IMR-90 (cell line): ENCODE measurements at regions not wholly inside any gene's neighbourhood (a gene's known extent, or its start where the extent isn't known, plus 50 kb on each side); places are given as distances from the start of the nearest gene placed in this dataset.

Experiments
- ATAC-seq: fragments of 200-7000 bp; cut with Tn5 transposase; 2 replicates; pipeline ENCODE4 v1.9.1; 2020; ENCODE audit warnings: low read depth, mild to moderate bottlenecking, moderate library complexity
- BruUV-seq: library from RNA; stranded (reverse); fragments of 400-500 nt; replicated peaks from 2 replicates; lab custom pipeline; 2021; lab: Mats Ljungman, UMichigan
- CTCF ChIA-PET: fragments of 300-600 bp; formaldehyde crosslinking; extraction: SDS; loops from one replicate; lab custom pipeline; 2021; ENCODE audit warnings: antibody characterized with exemption; lab: Yijun Ruan, JAX
- POLR2A ChIA-PET: fragments of 300-600 bp; sonication (Branson Sonifier 250); formaldehyde crosslinking; loops from one replicate; lab custom pipeline; 2022; ENCODE audit warnings: antibody characterized with exemption; ENCODE audit not compliant: unreplicated experiment; lab: Charles Lee
- DNase-seq: peaks from one replicate; pipeline ENCODE4 v3.0.0; 2013
- H2AFZ ChIP-seq: replicated peaks from 2 replicates; pipeline ENCODE3; 2013; ENCODE audit warnings: low read length, mild to moderate bottlenecking; ENCODE audit not compliant: poor library complexity
- H2AK5ac ChIP-seq: 2 replicates; pipeline ENCODE4 v1.6.1; 2013; ENCODE audit warnings: low read depth, low read length, inconsistent platforms
- H2AK9ac ChIP-seq: replicated peaks from 2 replicates; pipeline ENCODE3; 2013; ENCODE audit warnings: mild to moderate bottlenecking, low read depth, low read length, moderate library complexity; ENCODE audit not compliant: poor library complexity
- H2BK120ac ChIP-seq: 2 replicates; pipeline ENCODE4 v1.6.1; 2013; ENCODE audit warnings: low read depth, low read length, inconsistent platforms
- H2BK15ac ChIP-seq: 3 replicates; pipeline ENCODE4 v1.6.1; 2013; ENCODE audit warnings: low read depth, low read length, inconsistent platforms
- H2BK20ac ChIP-seq: 2 replicates; pipeline ENCODE4 v1.6.1; 2013; ENCODE audit warnings: low read depth, mild to moderate bottlenecking, inconsistent platforms, low read length, moderate library complexity
- H2BK5ac ChIP-seq: 2 replicates; pipeline ENCODE4 v1.6.1; 2013; ENCODE audit warnings: mild to moderate bottlenecking, low read depth, low read length, inconsistent platforms; ENCODE audit not compliant: poor library complexity, severe bottlenecking
- H3K14ac ChIP-seq: replicated peaks from 2 replicates; pipeline ENCODE4 v1.6.1; 2013; ENCODE audit warnings: low read depth, low read length, inconsistent platforms
- H3K18ac ChIP-seq: 2 replicates; pipeline ENCODE4 v1.6.1; 2013; ENCODE audit warnings: low read depth, low read length, control low read depth
- H3K23ac ChIP-seq: 2 replicates; pipeline ENCODE4 v1.6.1; 2013; ENCODE audit warnings: low read depth, low read length, inconsistent platforms
- H3K27ac ChIP-seq: 2 replicates; pipeline ENCODE4 v1.5.1; 2013; ENCODE audit warnings: mild to moderate bottlenecking, control low read depth, low read length; ENCODE audit not compliant: insufficient read depth
- H3K27me3 ChIP-seq: 2 replicates; pipeline ENCODE4 v1.6.1; 2013; ENCODE audit warnings: low read length; ENCODE audit not compliant: control insufficient read depth, insufficient read depth
- H3K36me3 ChIP-seq: 2 replicates; pipeline ENCODE4 v1.6.1; 2013; ENCODE audit warnings: low read length, mixed read lengths; ENCODE audit not compliant: control insufficient read depth, insufficient read depth
- H3K4ac ChIP-seq: 2 replicates; pipeline ENCODE4 v1.6.1; 2013; ENCODE audit warnings: low read depth, low read length, inconsistent platforms
- H3K4me1 ChIP-seq: 2 replicates; pipeline ENCODE4 v1.6.1; 2013; ENCODE audit warnings: low read length, mixed read lengths; ENCODE audit not compliant: control insufficient read depth, insufficient read depth
- H3K4me2 ChIP-seq: 2 replicates; pipeline ENCODE4 v1.6.1; 2013; ENCODE audit warnings: low read depth, mild to moderate bottlenecking, control low read depth, low read length, moderate library complexity
- H3K4me3 ChIP-seq: 2 replicates; pipeline ENCODE4 v1.5.1; 2013; ENCODE audit warnings: low read depth, mild to moderate bottlenecking, control low read depth, low read length, moderate library complexity; ENCODE audit not compliant: insufficient read depth
- H3K56ac ChIP-seq: 2 replicates; pipeline ENCODE4 v1.6.1; 2013; ENCODE audit warnings: low read length, inconsistent platforms; ENCODE audit not compliant: insufficient read depth; ENCODE audit errors: extremely low read depth
- H3K79me1 ChIP-seq, 2 experiments: 2 replicates each; pipeline ENCODE4 v1.6.1; 2013; ENCODE audit warnings: low read length in 2 of 2, inconsistent platforms in 1 of 2, low read depth in 1 of 2
- H3K9ac ChIP-seq: 2 replicates; pipeline ENCODE4 v1.6.1; 2013; ENCODE audit warnings: low read depth, low read length, control low read depth
- H3K9me1 ChIP-seq: 2 replicates; pipeline ENCODE4 v1.6.1; 2013; ENCODE audit warnings: low read length, inconsistent platforms; ENCODE audit not compliant: insufficient read depth
- H3K9me3 ChIP-seq: 2 replicates; pipeline ENCODE4 v1.6.1; 2013; ENCODE audit warnings: low read length; ENCODE audit not compliant: control insufficient read depth, insufficient read depth
- H4K20me1 ChIP-seq: 2 replicates; pipeline ENCODE4 v1.6.1; 2013; ENCODE audit warnings: low read length, inconsistent platforms; ENCODE audit not compliant: insufficient read depth
- H4K5ac ChIP-seq: 2 replicates; pipeline ENCODE4 v1.6.1; 2013; ENCODE audit warnings: mild to moderate bottlenecking, low read depth, low read length, control low read depth
- H4K8ac ChIP-seq, 2 experiments: 2 replicates each; pipeline ENCODE4 v1.6.1; 2013; ENCODE audit warnings: low read depth in 2 of 2, low read length in 2 of 2, control low read depth in 1 of 2, inconsistent platforms in 1 of 2
- H4K91ac ChIP-seq: 2 replicates; pipeline ENCODE4 v1.6.1; 2013; ENCODE audit warnings: low read depth, low read length, inconsistent platforms; ENCODE audit not compliant: insufficient read depth
- CHD1 ChIP-seq: IDR thresholded peaks from 2 replicates; pipeline ENCODE4 v1.6.1; 2012; ENCODE audit warnings: low read depth, low read length, improper control_type of control experiment
- MAFK ChIP-seq: IDR thresholded peaks from 2 replicates; pipeline ENCODE4 v1.6.1; 2012; ENCODE audit warnings: low read depth, low read length, improper control_type of control experiment
- RAD21 ChIP-seq: IDR thresholded peaks from 2 replicates; pipeline ENCODE4 v1.6.1; 2012; ENCODE audit warnings: low read length, improper control_type of control experiment
- RCOR1 ChIP-seq: IDR thresholded peaks from 2 replicates; pipeline ENCODE4 v1.6.1; 2012; ENCODE audit warnings: mild to moderate bottlenecking, low read length, improper control_type of control experiment; ENCODE audit not compliant: insufficient replicate concordance
- RFX5 ChIP-seq: IDR thresholded peaks from 2 replicates; pipeline ENCODE4 v1.8.0; 2012; ENCODE audit warnings: low read depth, mild to moderate bottlenecking, low read length, moderate library complexity
- whole genome bisulfite sequencing, 2 experiments: methylation state at CpG; one replicate each; pipeline versions ENCODE4 v1.1.5 to v1.1.7; 2013; ENCODE audit warnings: missing lambda C conversion rate in 2 of 2; ENCODE audit not compliant: insufficient read length in 1 of 2; ENCODE audit errors: extremely low coverage in 2 of 2; 5-methylcytosine and 5-hydroxymethylcytosine counted together
- dilution Hi-C: fragments of 300-500 bp; cut with HindIII; formaldehyde crosslinking; loops from one replicate; pipeline ENCODE4 v1.14.3; 2018; ENCODE audit warnings: low sequenced_read_pairs; ENCODE audit not compliant: unreplicated experiment
- in situ Hi-C: fragments of 300-500 bp; cut with MboI; formaldehyde crosslinking; loops from 3 replicates; pipeline ENCODE4 v1.14.3; 2019; ENCODE audit warnings: low sequenced_read_pairs, inconsistent platforms, mixed read lengths
- intact Hi-C: fragments of 100-400 bp; cut with micrococcal nuclease; formaldehyde crosslinking; loops from 2 replicates; pipeline ENCODE4 v1.10.0; 2022

DNA sequence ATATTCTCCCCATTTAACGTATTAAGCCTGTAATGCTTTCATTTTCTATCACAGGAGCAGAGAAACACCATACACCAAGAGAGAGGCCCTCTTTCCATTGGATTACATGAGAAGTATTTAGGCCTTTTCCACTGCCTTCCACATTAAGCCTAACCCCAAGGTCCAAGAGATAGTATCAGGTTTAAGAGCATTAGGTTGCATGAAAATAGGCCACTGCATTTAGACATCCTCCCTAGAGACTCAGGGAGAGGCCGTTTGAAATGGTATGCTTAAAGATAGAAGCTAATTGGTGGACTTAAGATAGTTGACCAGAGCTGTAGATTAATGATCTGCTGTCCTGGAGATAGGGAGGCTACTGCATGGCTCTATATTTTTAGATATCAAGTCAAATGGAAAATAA, 128.5 kb upstream of the PTPRM start:
- H4K8ac ChIP-seq, result no peak overlapping the region
- H2AK5ac ChIP-seq, result no peak overlapping the region
- H4K91ac ChIP-seq, result no peak overlapping the region
- no peak overlapping the region for H2AFZ ChIP-seq
- no peak overlapping the region for H4K5ac ChIP-seq
- H2AK9ac ChIP-seq, result no peak overlapping the region
- TF ChIP-seq RFX5 (no peak), MAFK (no peak), CHD1 (no peak), RAD21 (no peak), RCOR1 (no peak)
- H3K14ac ChIP-seq, result no peak overlapping the region
- H2BK20ac ChIP-seq, result no peak overlapping the region
- no peak overlapping the region for H2BK15ac ChIP-seq
- no peaks in the 10 kb centered on the region for H3K27me3 ChIP-seq
- H2BK5ac ChIP-seq, result no peak overlapping the region
- ChIA-PET POLR2A (no interaction called here), CTCF (no interaction called here)
- no peak overlapping the region for H3K9ac ChIP-seq
- H3K4ac ChIP-seq, result no peak overlapping the region
- H3K18ac ChIP-seq, result no peak overlapping the region
- no peaks in the 10 kb centered on the region for H4K20me1 ChIP-seq
- H3K4me1 ChIP-seq, result no peaks in the 10 kb centered on the region
- H3K79me1 ChIP-seq, result no peaks in the 10 kb centered on the region
- H3K36me3 ChIP-seq, result no peaks in the 10 kb centered on the region
- no TSS peak for BruUV-seq
- dilution Hi-C loops (no loop called here), in situ Hi-C loops (no loop called here), intact Hi-C loops (no loop called here)
- no peak overlapping the region for H3K56ac ChIP-seq
- H2BK120ac ChIP-seq, result no peak overlapping the region
- H3K27ac ChIP-seq, result no peak overlapping the region
- H3K9me3 ChIP-seq, result no peaks in the 10 kb centered on the region
- H3K23ac ChIP-seq, result no peak overlapping the region
- DNase-seq, result no peak
- H3K4me3 ChIP-seq, result no peak overlapping the region
- H3K4me2 ChIP-seq, result no peak overlapping the region
- H3K9me1 ChIP-seq, result no peaks in the 10 kb centered on the region
- ATAC-seq, result no peak
- no CpG with 5 or more reads among the region's 2 CpGs for WGBS, 2 experiments
